ENCODE measurements at regions not wholly inside any gene's neighbourhood (a gene's known extent, or its start where the extent isn't known, plus 50 kb on each side); places are given as distances from the start of the nearest gene placed in this dataset.

- intact Hi-C loops (cut with micrococcal nuclease), result no loop called here
- Mint-ChIP-seq H3K4me1 (peaks cover 0 to 3% (median 0%) of the 10 kb centered on the region in 7 donors), H3K36me3 (no peaks in the 10 kb centered on the region), H3K27me3 (peaks cover 0 to 10% (median 6%) of the 10 kb centered on the region in 5 donors), H3K9me3 (peaks cover 0 to 6% (median 0%) of the 10 kb centered on the region in 11 donors), H3K27ac (no peak overlapping the region), H3K4me3 (no peak overlapping the region)
- Histone ChIP-seq H3K4me1 (ENCODE audit: control insufficient read depth in 2 of 2, insufficient read depth in 2 of 2, low read length in 2 of 2) (no peaks in the 10 kb centered on the region), H3K4me3 (ENCODE audit: low read length) (no peak overlapping the region), H3K27ac (ENCODE audit: low read depth, low read length) (no peak overlapping the region), H3K27me3 (ENCODE audit: control insufficient read depth in 2 of 2, insufficient read depth in 2 of 2, low read length in 2 of 2) (no peaks in the 10 kb centered on the region), H3K9me3 (ENCODE audit: control insufficient read depth in 2 of 3, low read length in 3 of 3) (no peaks in the 10 kb centered on the region), H3K36me3 (ENCODE audit: control insufficient read depth in 2 of 3, insufficient read depth in 3 of 3, low read length in 3 of 3) (no peaks in the 10 kb centered on the region)
- ATAC-seq (no peak), DNase-seq (no peak)
- CTCF ChIA-PET, result interaction anchor here (0.6 kb wide), 1 partner anchor 668 kb away, joined by 3 read pairs; no protein-coding TSS in a partner anchor
- POLR2A ChIA-PET, result no interaction called here
Observed at GRCh38 chr6:169848946-169849345, 97.5 kb downstream of the ERMARD start.

- H3K36me3 Mint-ChIP-seq, result no peaks in the 10 kb centered on the region
- Histone ChIP-seq H3K4me1 (ENCODE audit: control insufficient read depth in 2 of 2, insufficient read depth in 2 of 2, low read length in 2 of 2) (no peaks in the 10 kb centered on the region), H3K9me3 (ENCODE audit: control insufficient read depth in 2 of 3, low read length in 3 of 3) (no peaks in the 10 kb centered on the region), H3K27me3 (ENCODE audit: control insufficient read depth in 2 of 2, insufficient read depth in 2 of 2, low read length in 2 of 2) (no peaks in the 10 kb centered on the region), H3K27ac (ENCODE audit: low read depth, low read length) (no peak overlapping the region), H3K4me3 (ENCODE audit: low read length) (no peak overlapping the region), H3K36me3 (ENCODE audit: control insufficient read depth in 2 of 3, insufficient read depth in 3 of 3, low read length in 3 of 3) (no peaks in the 10 kb centered on the region)
- intact Hi-C loops (cut with micrococcal nuclease), result no loop called here
- peaks cover 0 to 10% (median 6%) of the 10 kb centered on the region in 5 donors for H3K27me3 Mint-ChIP-seq
- peaks cover 0 to 3% (median 0%) of the 10 kb centered on the region in 7 donors for H3K4me1 Mint-ChIP-seq
- H3K4me3 Mint-ChIP-seq, result no peak overlapping the region
- POLR2A ChIA-PET, result no interaction called here
- no peak for ATAC-seq
- peaks cover 0 to 2% (median 0%) of the 10 kb centered on the region in 11 donors for H3K9me3 Mint-ChIP-seq
- no peak for DNase-seq
- CTCF ChIA-PET, result no interaction called here
- H3K27ac Mint-ChIP-seq, result no peak overlapping the region
Observed at GRCh38 chr6:169847901-169848311, 96.5 kb downstream of the ERMARD start.

DNA sequence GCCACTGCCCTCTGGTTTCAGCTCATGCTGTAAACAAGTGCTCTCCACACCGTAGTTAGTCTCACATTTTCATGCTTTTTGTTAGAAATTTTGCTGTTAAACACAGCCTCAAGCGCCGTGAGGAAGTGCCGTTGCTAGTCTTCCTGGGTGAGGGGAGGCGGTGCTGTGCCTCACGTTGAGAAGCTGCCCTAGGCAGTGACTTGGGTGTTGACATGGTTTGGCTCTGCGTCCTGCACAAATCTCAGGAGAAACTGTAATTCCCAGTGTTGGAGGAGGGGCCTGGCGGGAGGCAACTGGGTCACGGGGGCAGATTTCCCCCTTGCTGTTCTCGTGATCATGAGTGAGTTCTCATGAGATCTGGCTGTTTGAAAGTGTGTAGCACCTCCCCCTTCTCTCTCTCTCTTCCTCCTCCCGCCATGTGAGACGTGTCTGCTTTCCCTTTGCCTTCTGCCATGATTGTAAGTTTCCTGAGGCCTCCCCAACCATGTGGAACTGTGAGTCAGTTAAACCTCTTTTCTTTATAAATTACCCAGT, 95.8 kb downstream of the ERMARD start:
- ChIA-PET POLR2A (no interaction called here), CTCF (no interaction called here)

GRCh38 chr6:169846286-169847056, 95.0 kb downstream of the ERMARD start:
- ATAC-seq (no peak), DNase-seq (no peak)
- no peaks in the 10 kb centered on the region for H3K36me3 ChIP-seq (ENCODE audit: control insufficient read depth in 2 of 3, insufficient read depth in 3 of 3, low read length in 3 of 3)
- ChIA-PET CTCF (no interaction called here), POLR2A (no interaction called here)
- H3K4me3 Mint-ChIP-seq, result no peak overlapping the region
- no peak overlapping the region for H3K4me3 ChIP-seq (ENCODE audit: low read length)
- intact Hi-C loops (cut with micrococcal nuclease), result no loop called here
- H3K9me3 ChIP-seq (ENCODE audit: control insufficient read depth in 2 of 3, low read length in 3 of 3), result no peaks in the 10 kb centered on the region
- peaks cover 0 to 10% (median 6%) of the 10 kb centered on the region in 5 donors for H3K27me3 Mint-ChIP-seq
- no peak overlapping the region for H3K27ac ChIP-seq (ENCODE audit: low read depth, low read length)
- no peaks in the 10 kb centered on the region for H3K4me1 ChIP-seq (ENCODE audit: control insufficient read depth in 2 of 2, insufficient read depth in 2 of 2, low read length in 2 of 2)
- no peaks in the 10 kb centered on the region for H3K36me3 Mint-ChIP-seq
- H3K9me3 Mint-ChIP-seq, result no peaks in the 10 kb centered on the region
- H3K27ac Mint-ChIP-seq, result no peak overlapping the region
- H3K27me3 ChIP-seq (ENCODE audit: control insufficient read depth in 2 of 2, insufficient read depth in 2 of 2, low read length in 2 of 2), result no peaks in the 10 kb centered on the region
- peaks cover 0 to 3% (median 0%) of the 10 kb centered on the region in 7 donors for H3K4me1 Mint-ChIP-seq

More for the DNA sequence above, 95.8 kb downstream of the ERMARD start:
- intact Hi-C loops (cut with micrococcal nuclease), result no loop called here
- no peak for ATAC-seq
- no peak overlapping the region for H3K27ac ChIP-seq (ENCODE audit: low read depth, low read length)
- no peaks in the 10 kb centered on the region for H3K36me3 ChIP-seq (ENCODE audit: control insufficient read depth in 2 of 3, insufficient read depth in 3 of 3, low read length in 3 of 3)
- no peaks in the 10 kb centered on the region for H3K27me3 ChIP-seq (ENCODE audit: control insufficient read depth in 2 of 2, insufficient read depth in 2 of 2, low read length in 2 of 2)
- Mint-ChIP-seq H3K27me3 (peaks cover 0 to 10% (median 6%) of the 10 kb centered on the region in 5 donors), H3K27ac (no peak overlapping the region), H3K36me3 (no peaks in the 10 kb centered on the region), H3K4me1 (peaks cover 0 to 3% (median 0%) of the 10 kb centered on the region in 7 donors), H3K9me3 (no peaks in the 10 kb centered on the region), H3K4me3 (no peak overlapping the region)
- H3K9me3 ChIP-seq (ENCODE audit: control insufficient read depth in 2 of 3, low read length in 3 of 3), result no peaks in the 10 kb centered on the region
- H3K4me1 ChIP-seq (ENCODE audit: control insufficient read depth in 2 of 2, insufficient read depth in 2 of 2, low read length in 2 of 2), result no peaks in the 10 kb centered on the region
- H3K4me3 ChIP-seq (ENCODE audit: low read length), result no peak overlapping the region
- no peak for DNase-seq

DNA sequence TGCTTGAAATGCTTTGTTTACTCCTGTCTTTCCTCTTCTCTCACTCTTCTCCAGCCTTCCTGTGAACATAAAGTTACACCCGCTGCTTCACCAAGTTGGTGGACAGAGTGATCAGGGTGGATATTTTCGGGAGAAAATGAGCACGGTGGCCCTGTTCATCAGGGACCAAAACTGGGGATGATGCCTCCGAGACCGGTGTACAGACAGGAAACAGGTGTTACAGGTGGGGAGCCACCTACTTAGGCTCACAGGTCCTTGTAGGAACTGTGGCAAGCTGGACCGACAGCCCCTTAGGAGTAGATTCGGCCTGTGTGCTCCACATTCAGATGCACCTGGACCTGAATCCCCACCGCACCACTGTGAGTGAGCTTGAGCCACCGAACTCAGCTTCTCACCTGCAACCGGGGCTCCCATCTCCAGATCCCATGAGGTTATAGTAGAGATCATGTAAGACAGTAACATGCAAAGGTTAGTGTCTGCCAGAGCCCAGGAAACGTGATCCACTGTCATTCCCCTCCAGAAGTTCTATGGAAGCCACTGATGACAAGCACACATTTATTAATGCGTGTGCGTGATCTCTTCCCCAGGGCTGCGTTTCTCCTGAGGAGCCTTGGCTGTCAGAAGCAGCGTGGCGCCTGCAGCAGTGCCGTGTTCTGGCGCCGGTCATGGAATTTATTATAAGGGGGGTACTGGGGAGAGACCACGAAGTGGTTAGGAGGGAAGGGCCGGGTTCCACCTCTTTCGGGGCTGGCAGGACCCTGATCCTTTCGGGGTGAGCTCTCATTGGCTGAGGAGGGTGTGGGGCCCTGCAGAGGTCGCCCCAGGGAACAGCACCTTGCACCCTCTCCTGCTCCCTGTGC, 94.2 kb downstream of the ERMARD start:
- Mint-ChIP-seq H3K27ac (no peak overlapping the region), H3K4me1 (peaks cover 0 to 3% (median 0%) of the 10 kb centered on the region in 7 donors), H3K9me3 (peaks cover 0 to under 1% (median 0%) of the 10 kb centered on the region in 11 donors), H3K36me3 (no peaks in the 10 kb centered on the region), H3K4me3 (no peak overlapping the region), H3K27me3 (peaks cover 0 to 10% (median 6%) of the 10 kb centered on the region in 5 donors)
- Histone ChIP-seq H3K27me3 (ENCODE audit: control insufficient read depth in 2 of 2, insufficient read depth in 2 of 2, low read length in 2 of 2) (no peaks in the 10 kb centered on the region), H3K27ac (ENCODE audit: low read depth, low read length) (no peak overlapping the region), H3K4me1 (ENCODE audit: control insufficient read depth in 2 of 2, insufficient read depth in 2 of 2, low read length in 2 of 2) (no peaks in the 10 kb centered on the region), H3K36me3 (ENCODE audit: control insufficient read depth in 2 of 3, insufficient read depth in 3 of 3, low read length in 3 of 3) (no peaks in the 10 kb centered on the region), H3K9me3 (ENCODE audit: control insufficient read depth in 2 of 3, low read length in 3 of 3) (no peaks in the 10 kb centered on the region), H3K4me3 (ENCODE audit: low read length) (no peak overlapping the region)
- ATAC-seq (no peak), DNase-seq (no peak)
- CTCF ChIA-PET, result interaction anchor here (1.2 kb wide), 1 partner anchor 14 kb away, joined by 3 read pairs; no protein-coding TSS in a partner anchor
- intact Hi-C loops (cut with micrococcal nuclease), result no loop called here
- POLR2A ChIA-PET, result no interaction called here

GRCh38 chr6:169844946-169845345, 93.5 kb downstream of the ERMARD start:
- Histone ChIP-seq H3K27me3 (ENCODE audit: control insufficient read depth in 2 of 2, insufficient read depth in 2 of 2, low read length in 2 of 2) (no peaks in the 10 kb centered on the region), H3K4me1 (ENCODE audit: control insufficient read depth in 2 of 2, insufficient read depth in 2 of 2, low read length in 2 of 2) (no peaks in the 10 kb centered on the region), H3K36me3 (ENCODE audit: control insufficient read depth in 2 of 3, insufficient read depth in 3 of 3, low read length in 3 of 3) (no peaks in the 10 kb centered on the region), H3K9me3 (ENCODE audit: control insufficient read depth in 2 of 3, low read length in 3 of 3) (no peaks in the 10 kb centered on the region), H3K27ac (ENCODE audit: low read depth, low read length) (no peak overlapping the region), H3K4me3 (ENCODE audit: low read length) (no peak overlapping the region)
- H3K27ac Mint-ChIP-seq, result no peak overlapping the region
- H3K4me1 Mint-ChIP-seq, result peaks cover 0 to 3% (median 0%) of the 10 kb centered on the region in 7 donors
- ATAC-seq (no peak), DNase-seq (no peak)
- H3K27me3 Mint-ChIP-seq, result peaks cover 0 to 7% (median 6%) of the 10 kb centered on the region in 5 donors
- CTCF ChIA-PET, result interaction anchor here (0.6 to 1.2 kb wide), 2 partner anchors 14 to 557 kb away, joined by 3 read pairs; no protein-coding TSS in a partner anchor
- POLR2A ChIA-PET, result no interaction called here
- intact Hi-C loops (cut with micrococcal nuclease), result no loop called here
- no peak overlapping the region for H3K4me3 Mint-ChIP-seq
- H3K9me3 Mint-ChIP-seq, result peaks cover 0 to 3% (median 0%) of the 10 kb centered on the region in 11 donors
- no peaks in the 10 kb centered on the region for H3K36me3 Mint-ChIP-seq

All from naive thymus-derived CD4-positive, alpha-beta T cell (primary cell).